Keratinocyte (primary cell): ENCODE measurements at regions not wholly inside any gene's neighbourhood (a gene's known extent, or its start where the extent isn't known, plus 50 kb on each side); places are given as distances from the start of the nearest gene placed in this dataset.

Experiments used
- DNase-seq: peaks from one replicate; pipeline ENCODE4 v3.0.0-alpha.2; 2011; ENCODE audit warnings: low read depth, missing footprints, low spot score
- FAIRE-seq: peaks from 2 replicates; lab custom pipeline; 2011; peaks lifted over from hg19 to GRCh38; lab: Jason Lieb, UNC
- H2AFZ ChIP-seq: 2 replicates; pipeline ENCODE4 v1.6.0; 2012; ENCODE audit warnings: low read length, control low read depth, inconsistent platforms; ENCODE audit not compliant: control insufficient read depth
- H3K27ac ChIP-seq: 2 replicates; pipeline ENCODE4 v1.5.1; 2011; ENCODE audit warnings: low read length; ENCODE audit not compliant: control insufficient read depth, insufficient read depth
- H3K27me3 ChIP-seq: 3 replicates; pipeline ENCODE4 v1.6.0; 2011; ENCODE audit warnings: low read length; ENCODE audit not compliant: control insufficient read depth, insufficient read depth; ENCODE audit errors: extremely low read depth
- H3K36me3 ChIP-seq, 2 experiments: 2 replicates in 1 of 2; 3 replicates in 1 of 2; pipeline ENCODE4 v1.5.1; 2011; ENCODE audit warnings: low read length in 2 of 2, mild to moderate bottlenecking in 1 of 2; ENCODE audit not compliant: control insufficient read depth in 2 of 2, insufficient read depth in 2 of 2; ENCODE audit errors: extremely low read depth in 1 of 2
- H3K4me1 ChIP-seq: 3 replicates; pipeline ENCODE4 v1.5.1; 2011; ENCODE audit warnings: low read length; ENCODE audit not compliant: control insufficient read depth, insufficient read depth; ENCODE audit errors: extremely low read depth
- H3K4me2 ChIP-seq: 3 replicates; pipeline ENCODE4 v1.6.0; 2011; ENCODE audit warnings: low read depth, low read length; ENCODE audit not compliant: control insufficient read depth, insufficient read depth; ENCODE audit errors: extremely low read depth
- H3K4me3 ChIP-seq, 3 experiments: fragments of 200-600 bp in 1 of 3; sonication (generic) in 1 of 3; 2 replicates in 2 of 3; 3 replicates in 1 of 3; pipeline ENCODE4 v1.5.1; 2011 to 2016; ENCODE audit warnings: low read length in 3 of 3, mild to moderate bottlenecking in 3 of 3, control low read depth in 2 of 3, inconsistent platforms in 1 of 3, low read depth in 1 of 3, mixed read lengths in 1 of 3, mixed run types in 1 of 3, moderate library complexity in 1 of 3; ENCODE audit not compliant: control insufficient read depth in 2 of 3, insufficient read depth in 2 of 3; ENCODE audit errors: extremely low read depth in 1 of 3
- H3K79me2 ChIP-seq: 2 replicates; pipeline ENCODE4 v1.6.0; 2012; ENCODE audit warnings: low read length; ENCODE audit not compliant: control insufficient read depth, insufficient read depth
- H3K9ac ChIP-seq: 3 replicates; pipeline ENCODE4 v1.6.0; 2011; ENCODE audit warnings: low read length; ENCODE audit not compliant: control insufficient read depth, insufficient read depth; ENCODE audit errors: extremely low read depth
- H3K9me1 ChIP-seq: 3 replicates; pipeline ENCODE4 v1.6.0; 2011; ENCODE audit warnings: low read length; ENCODE audit not compliant: control insufficient read depth, insufficient read depth; ENCODE audit errors: extremely low read depth
- H3K9me3 ChIP-seq: 2 replicates; pipeline ENCODE4 v1.5.1; 2012; ENCODE audit warnings: low read depth, low read length; ENCODE audit not compliant: control insufficient read depth
- H4K20me1 ChIP-seq: 3 replicates; pipeline ENCODE4 v1.6.0; 2011; ENCODE audit warnings: low read length; ENCODE audit not compliant: control insufficient read depth, insufficient read depth; ENCODE audit errors: extremely low read depth
- EZH2 ChIP-seq: IDR thresholded peaks from one replicate; pipeline ENCODE4 v1.6.1; 2012; ENCODE audit warnings: inconsistent platforms, mild to moderate bottlenecking, low read length, moderate library complexity
- dilution Hi-C: fragments of 300-500 bp; cut with MboI; formaldehyde crosslinking; loops from one replicate; pipeline ENCODE4 v1.7.0; 2020; ENCODE audit warnings: low sequenced_read_pairs; ENCODE audit not compliant: extremely low pct_ligation_motif_present
- TF ChIP-seq, protein P1 (sequence below), 3 experiments: IDR thresholded peaks in 1 of 3; conservative IDR thresholded peaks in 1 of 3; optimal IDR thresholded peaks in 1 of 3; 2 replicates in 2 of 3; 3 replicates in 1 of 3; pipeline versions ENCODE3 to v1.5.1; 2011; ENCODE audit warnings: low read length in 3 of 3, mild to moderate bottlenecking in 3 of 3, moderate library complexity in 2 of 3, control low read depth in 1 of 3, inconsistent platforms in 1 of 3; ENCODE audit not compliant: insufficient read depth in 2 of 3; ENCODE audit errors: extremely low read depth in 1 of 3

DNA sequence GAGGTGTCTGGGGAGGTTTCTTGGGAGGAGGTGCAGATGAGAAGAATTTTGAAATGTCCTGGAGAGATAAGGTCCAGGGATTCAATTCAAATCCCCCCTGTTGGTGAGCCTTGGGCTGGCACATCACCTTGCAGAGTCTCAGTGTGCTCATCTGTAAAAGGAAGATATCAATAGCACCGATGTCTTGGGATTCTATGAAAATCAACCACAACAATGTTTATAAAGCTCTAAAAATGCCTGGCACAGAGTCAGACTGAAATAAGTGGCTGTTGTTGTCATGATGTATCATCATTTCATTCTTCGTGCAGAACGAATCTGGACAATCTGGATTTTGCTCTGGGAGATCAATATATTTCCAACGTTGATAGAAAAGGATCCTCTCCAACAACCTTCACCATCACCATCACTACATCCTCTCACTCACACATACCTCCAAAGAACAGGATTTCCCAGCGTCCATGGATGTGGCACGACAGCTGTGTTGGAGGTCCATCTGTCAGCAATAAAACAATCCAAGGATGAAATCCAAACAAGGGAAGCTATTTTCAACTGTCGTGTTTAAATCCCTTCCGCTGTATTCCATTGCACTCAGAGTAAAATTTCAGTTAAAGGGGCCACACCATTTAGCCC lies 393.7 kb upstream of the DYNLRB2 start:
- FAIRE-seq (no peak), DNase-seq (no peak)
- dilution Hi-C loops = no loop called here
- TF ChIP-seq, protein P1, sequence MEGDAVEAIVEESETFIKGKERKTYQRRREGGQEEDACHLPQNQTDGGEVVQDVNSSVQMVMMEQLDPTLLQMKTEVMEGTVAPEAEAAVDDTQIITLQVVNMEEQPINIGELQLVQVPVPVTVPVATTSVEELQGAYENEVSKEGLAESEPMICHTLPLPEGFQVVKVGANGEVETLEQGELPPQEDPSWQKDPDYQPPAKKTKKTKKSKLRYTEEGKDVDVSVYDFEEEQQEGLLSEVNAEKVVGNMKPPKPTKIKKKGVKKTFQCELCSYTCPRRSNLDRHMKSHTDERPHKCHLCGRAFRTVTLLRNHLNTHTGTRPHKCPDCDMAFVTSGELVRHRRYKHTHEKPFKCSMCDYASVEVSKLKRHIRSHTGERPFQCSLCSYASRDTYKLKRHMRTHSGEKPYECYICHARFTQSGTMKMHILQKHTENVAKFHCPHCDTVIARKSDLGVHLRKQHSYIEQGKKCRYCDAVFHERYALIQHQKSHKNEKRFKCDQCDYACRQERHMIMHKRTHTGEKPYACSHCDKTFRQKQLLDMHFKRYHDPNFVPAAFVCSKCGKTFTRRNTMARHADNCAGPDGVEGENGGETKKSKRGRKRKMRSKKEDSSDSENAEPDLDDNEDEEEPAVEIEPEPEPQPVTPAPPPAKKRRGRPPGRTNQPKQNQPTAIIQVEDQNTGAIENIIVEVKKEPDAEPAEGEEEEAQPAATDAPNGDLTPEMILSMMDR (optimal IDR thresholded peaks at IDR 0.05 in 1 of 3, IDR thresholded peaks at IDR 0.05 in 1 of 3, conservative IDR thresholded peaks at IDR 0.05 in 1 of 3; ENCODE audit: extremely low read depth in 1 of 3, insufficient read depth in 2 of 3, low read length in 3 of 3) = no peak
- no peak for TF ChIP-seq EZH2
- H3K9me1 ChIP-seq = no peaks in the 10 kb centered on the region
- H3K4me2 ChIP-seq = no peak overlapping the region
- H3K36me3 ChIP-seq = no peaks in the 10 kb centered on the region
- H3K9ac ChIP-seq = no peak overlapping the region
- no peaks in the 10 kb centered on the region for H3K27me3 ChIP-seq
- H3K9me3 ChIP-seq = no peaks in the 10 kb centered on the region
- H3K4me1 ChIP-seq = no peaks in the 10 kb centered on the region
- H3K79me2 ChIP-seq = no peaks in the 10 kb centered on the region
- H3K4me3 ChIP-seq = no peak overlapping the region
- no peaks in the 10 kb centered on the region for H4K20me1 ChIP-seq
- no peak overlapping the region for H2AFZ ChIP-seq
- no peak overlapping the region for H3K27ac ChIP-seq

DNA sequence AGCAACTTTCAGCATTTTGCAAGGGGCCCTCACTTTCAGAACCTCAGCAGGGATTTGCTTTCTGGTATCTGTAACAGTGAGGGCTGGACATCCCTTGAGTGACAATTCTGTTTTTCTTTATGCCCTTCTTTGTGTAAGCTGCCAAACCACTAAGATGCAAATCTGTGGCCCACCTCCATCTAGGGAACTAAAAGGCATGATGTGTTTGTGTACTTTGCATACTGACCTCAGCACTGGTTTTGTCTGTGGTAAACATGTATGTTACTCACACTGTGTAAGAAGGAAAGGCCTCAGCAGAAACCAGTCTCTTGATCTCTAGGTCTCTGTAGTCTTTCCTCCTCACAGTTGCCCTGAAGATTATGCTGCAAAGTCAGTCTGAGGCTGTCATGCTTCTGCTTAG lies 396.6 kb upstream of the DYNLRB2 start:
- no peak for DNase-seq
- dilution Hi-C loops = no loop called here
- H3K4me3 ChIP-seq = no peak overlapping the region
- no peak overlapping the region for H3K9ac ChIP-seq
- no peaks in the 10 kb centered on the region for H3K36me3 ChIP-seq
- no peak overlapping the region for H2AFZ ChIP-seq
- H3K79me2 ChIP-seq = no peaks in the 10 kb centered on the region
- no peaks in the 10 kb centered on the region for H3K9me1 ChIP-seq
- no peaks in the 10 kb centered on the region for H3K9me3 ChIP-seq
- no peaks in the 10 kb centered on the region for H4K20me1 ChIP-seq
- no peak overlapping the region for H3K27ac ChIP-seq
- no peak for TF ChIP-seq EZH2
- TF ChIP-seq, protein P1 (optimal IDR thresholded peaks at IDR 0.05 in 1 of 3, IDR thresholded peaks at IDR 0.05 in 1 of 3, conservative IDR thresholded peaks at IDR 0.05 in 1 of 3; ENCODE audit: extremely low read depth in 1 of 3, insufficient read depth in 2 of 3, low read length in 3 of 3) = no peak
- H3K4me2 ChIP-seq = no peak overlapping the region
- H3K4me1 ChIP-seq = no peaks in the 10 kb centered on the region
- FAIRE-seq = no peak
- H3K27me3 ChIP-seq = no peaks in the 10 kb centered on the region
